HG02973 (cell line): ENCODE measurements at regions not wholly inside any gene's neighbourhood (a gene's known extent, or its start where the extent isn't known, plus 50 kb on each side); places are given as distances from the start of the nearest gene placed in this dataset.

Experiments used
- ATAC-seq: cut with Tn5 transposase; IDR thresholded peaks from one replicate; pipeline ENCODE4 v1.9.1; 2021; ENCODE audit warnings: moderate library complexity; ENCODE audit not compliant: unreplicated experiment

GRCh38 chr4:24249972-24250371, 334.4 kb downstream of the DHX15 start:
- ATAC-seq = no peak

- ATAC-seq = no peak
These were observed 335.4 kb downstream of the DHX15 start for GRCh38 chr4:24248674-24249630.

GRCh38 chr4:24245491-24245820, 338.9 kb downstream of the DHX15 start:
- no peak for ATAC-seq

- no peak for ATAC-seq
These were observed 339.5 kb downstream of the DHX15 start for GRCh38 chr4:24244663-24245490.

GRCh38 chr4:24243641-24244040, 340.7 kb downstream of the DHX15 start:
- ATAC-seq = no peak

GRCh38 chr4:24241511-24241910, 342.8 kb downstream of the DHX15 start:
- no peak for ATAC-seq

GRCh38 chr4:24240655-24241054, 343.7 kb downstream of the DHX15 start:
- ATAC-seq = no peak

- ATAC-seq = no peak
These were observed 346.6 kb downstream of the DHX15 start for GRCh38 chr4:24237709-24238108.

- no peak for ATAC-seq
These were observed 346.7 kb upstream of the PPARGC1A start for GRCh38 chr4:24236532-24236931.

- no peak for ATAC-seq
These were observed 346.3 kb upstream of the PPARGC1A start for GRCh38 chr4:24236120-24236519.

GRCh38 chr4:24235618-24236017, 345.8 kb upstream of the PPARGC1A start:
- ATAC-seq = no peak

- no peak for ATAC-seq
These were observed 344.5 kb upstream of the PPARGC1A start for GRCh38 chr4:24234288-24234848.

GRCh38 chr4:24230955-24231354, 341.1 kb upstream of the PPARGC1A start:
- no peak for ATAC-seq

- ATAC-seq = no peak
These were observed 340.1 kb upstream of the PPARGC1A start for GRCh38 chr4:24229978-24230377.

- no peak for ATAC-seq
These were observed 338.8 kb upstream of the PPARGC1A start for GRCh38 chr4:24228692-24229091.

GRCh38 chr4:24226667-24227066, 336.8 kb upstream of the PPARGC1A start:
- ATAC-seq = no peak

- ATAC-seq = no peak
These were observed 336.2 kb upstream of the PPARGC1A start for GRCh38 chr4:24226023-24226422.

- no peak for ATAC-seq
These were observed 334.6 kb upstream of the PPARGC1A start for GRCh38 chr4:24224446-24224845.

- ATAC-seq = no peak
These were observed 329.4 kb upstream of the PPARGC1A start for GRCh38 chr4:24219209-24219608.

GRCh38 chr4:24218566-24218965, 328.7 kb upstream of the PPARGC1A start:
- ATAC-seq = no peak

GRCh38 chr4:24214796-24215195, 324.9 kb upstream of the PPARGC1A start:
- no peak for ATAC-seq

- no peak for ATAC-seq
These were observed 324.1 kb upstream of the PPARGC1A start for GRCh38 chr4:24213961-24214360.
